ENCODE measurements at regions not wholly inside any gene's neighbourhood (a gene's known extent, or its start where the extent isn't known, plus 50 kb on each side); places are given as distances from the start of the nearest gene placed in this dataset.

GRCh38 chr21:17460094-17460493, 52.7 kb upstream of the CXADR start:
- TF ChIP-seq EZH2 (IDR thresholded peaks at IDR 0.05) (no peak), POLR2AphosphoS5 (IDR thresholded peaks at IDR 0.05; ENCODE audit: borderline replicate concordance, low read depth, low read length) (no peak)

Data from SK-N-MC (cell line).